ENCODE measurements at regions not wholly inside any gene's neighbourhood (a gene's known extent, or its start where the extent isn't known, plus 50 kb on each side); places are given as distances from the start of the nearest gene placed in this dataset.

DNA sequence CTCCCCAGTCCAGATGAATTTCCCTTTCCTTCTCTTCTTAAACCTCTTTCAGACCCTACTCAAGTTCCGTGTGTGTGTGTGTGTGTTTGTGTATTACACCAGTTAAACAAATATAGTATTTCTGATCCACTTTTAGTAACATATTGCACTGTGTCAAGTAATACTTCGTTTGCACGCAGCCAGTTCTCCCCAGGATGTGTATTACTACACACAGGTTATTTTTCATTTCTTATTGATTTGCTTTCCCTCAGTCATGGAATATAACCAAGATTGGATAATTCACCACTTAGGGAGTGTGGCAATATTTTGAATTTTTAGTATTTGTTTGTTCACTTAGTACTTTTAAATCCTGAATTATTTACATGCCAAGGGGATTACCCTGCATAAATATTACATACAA is 667.0 kb downstream of the NR2F2 start:
- Histone ChIP-seq H3K4me1 (ENCODE audit: low read length) (no peaks in the 10 kb centered on the region), H3K79me2 (ENCODE audit: low read length) (no peaks in the 10 kb centered on the region), H3K9me3 (ENCODE audit: low read length) (peaks cover 25% of the 10 kb centered on the region), H2AFZ (ENCODE audit: low read length) (no peak overlapping the region), H3K36me3 (ENCODE audit: insufficient read depth, low read length) (no peaks in the 10 kb centered on the region), H4K20me1 (ENCODE audit: insufficient read depth, low read depth, low read length) (no peaks in the 10 kb centered on the region), H3K27ac (ENCODE audit: low read length) (no peak overlapping the region), H3K9ac (ENCODE audit: low read length) (no peak overlapping the region), H3K4me3 (ENCODE audit: low read length) (no peak overlapping the region), H3K27me3 (ENCODE audit: low read length) (no peaks in the 10 kb centered on the region), H3K4me2 (ENCODE audit: low read depth, low read length, poor library complexity, severe bottlenecking) (no peak overlapping the region), H3K9me2 (replicated peaks; ENCODE audit: insufficient read depth, low read length) (no peaks in the 10 kb centered on the region)
- no peak for DNase-seq

DNA sequence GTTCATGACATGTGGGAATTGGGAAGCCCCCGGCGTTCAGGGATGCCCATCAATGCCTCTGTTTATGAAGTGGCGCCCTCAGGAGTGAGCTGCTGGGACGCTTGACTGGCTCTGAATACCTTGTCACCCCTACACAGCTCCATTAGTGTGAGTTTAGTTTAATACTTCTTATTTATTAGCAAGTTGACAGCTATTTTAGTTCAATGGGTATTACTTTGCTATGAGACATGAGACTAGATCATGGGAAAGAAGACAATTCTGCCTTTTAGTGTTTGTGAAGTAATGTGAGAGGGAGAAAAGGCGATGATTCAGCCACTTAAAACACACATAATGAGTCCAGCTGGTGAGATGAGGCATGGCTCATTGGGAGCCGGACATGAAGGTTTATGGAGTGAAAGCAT is 678.5 kb downstream of the NR2F2 start:
- Histone ChIP-seq H3K9me3 (ENCODE audit: low read length) (peaks cover 35% of the 10 kb centered on the region), H3K36me3 (ENCODE audit: insufficient read depth, low read length) (no peaks in the 10 kb centered on the region), H3K79me2 (ENCODE audit: low read length) (no peaks in the 10 kb centered on the region), H2AFZ (ENCODE audit: low read length) (no peak overlapping the region), H3K27ac (ENCODE audit: low read length) (no peak overlapping the region), H3K27me3 (ENCODE audit: low read length) (no peaks in the 10 kb centered on the region), H3K4me1 (ENCODE audit: low read length) (no peaks in the 10 kb centered on the region), H3K4me3 (ENCODE audit: low read length) (no peak overlapping the region), H3K9ac (ENCODE audit: low read length) (no peak overlapping the region), H4K20me1 (ENCODE audit: insufficient read depth, low read depth, low read length) (no peaks in the 10 kb centered on the region), H3K9me2 (replicated peaks; ENCODE audit: insufficient read depth, low read length) (no peaks in the 10 kb centered on the region), H3K4me2 (ENCODE audit: low read depth, low read length, poor library complexity, severe bottlenecking) (no peak overlapping the region)
- DNase-seq = no peak

DNA sequence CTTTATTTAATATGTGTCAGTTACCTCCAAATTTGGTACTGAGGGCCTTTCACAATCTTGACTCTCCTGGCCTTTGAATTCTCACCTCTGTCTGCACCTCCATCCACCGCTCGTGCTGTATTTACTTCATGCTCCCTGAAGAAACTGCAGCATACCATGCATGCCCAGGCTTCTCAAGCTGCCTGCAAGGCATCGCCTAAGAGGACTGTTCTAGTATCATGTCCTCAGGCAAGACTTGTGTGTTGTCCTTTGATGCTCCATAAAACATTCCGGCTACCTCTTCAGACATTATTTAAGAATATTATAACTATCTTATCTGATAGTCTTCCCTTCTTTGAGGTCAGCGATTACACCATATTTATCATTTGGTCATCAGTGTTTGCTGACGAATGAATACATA is 682.5 kb downstream of the NR2F2 start:
- no peaks in the 10 kb centered on the region for H3K27me3 ChIP-seq (ENCODE audit: low read length)
- no peaks in the 10 kb centered on the region for H3K36me3 ChIP-seq (ENCODE audit: insufficient read depth, low read length)
- peaks cover 52% of the 10 kb centered on the region for H3K9me3 ChIP-seq (ENCODE audit: low read length)
- no peaks in the 10 kb centered on the region for H3K79me2 ChIP-seq (ENCODE audit: low read length)
- no peak overlapping the region for H3K4me2 ChIP-seq (ENCODE audit: low read depth, low read length, poor library complexity, severe bottlenecking)
- H2AFZ ChIP-seq (ENCODE audit: low read length) = no peak overlapping the region
- H3K9ac ChIP-seq (ENCODE audit: low read length) = no peak overlapping the region
- H3K4me3 ChIP-seq (ENCODE audit: low read length) = no peak overlapping the region
- no peaks in the 10 kb centered on the region for H4K20me1 ChIP-seq (ENCODE audit: insufficient read depth, low read depth, low read length)
- H3K27ac ChIP-seq (ENCODE audit: low read length) = no peak overlapping the region
- no peak for DNase-seq
- H3K4me1 ChIP-seq (ENCODE audit: low read length) = no peaks in the 10 kb centered on the region
- H3K9me2 ChIP-seq (replicated peaks; ENCODE audit: insufficient read depth, low read length) = no peaks in the 10 kb centered on the region

DNA sequence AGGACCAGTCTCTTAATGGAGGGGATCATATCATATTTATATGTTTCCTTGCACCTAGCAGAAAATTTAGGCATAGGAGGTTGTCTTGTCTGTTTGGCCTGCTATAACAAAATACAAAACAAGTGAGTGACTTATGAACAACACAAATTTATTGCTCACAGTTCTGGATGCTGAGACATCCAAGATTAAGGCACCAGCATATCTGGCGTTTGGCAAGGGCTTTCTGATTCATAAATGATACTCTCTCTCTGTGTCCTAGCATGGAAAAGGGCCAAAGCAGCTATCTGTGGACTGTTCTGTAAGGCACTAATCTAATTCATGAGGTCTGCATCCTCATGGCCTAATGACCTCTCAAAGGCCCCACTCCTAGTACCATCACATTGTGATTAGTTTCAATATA is 683.0 kb downstream of the NR2F2 start:
- no peak overlapping the region for H3K4me2 ChIP-seq (ENCODE audit: low read depth, low read length, poor library complexity, severe bottlenecking)
- H3K9me2 ChIP-seq (replicated peaks; ENCODE audit: insufficient read depth, low read length) = no peaks in the 10 kb centered on the region
- no peak overlapping the region for H3K27ac ChIP-seq (ENCODE audit: low read length)
- H2AFZ ChIP-seq (ENCODE audit: low read length) = no peak overlapping the region
- no peak overlapping the region for H3K4me3 ChIP-seq (ENCODE audit: low read length)
- H3K9me3 ChIP-seq (ENCODE audit: low read length) = peaks cover 46% of the 10 kb centered on the region
- H4K20me1 ChIP-seq (ENCODE audit: insufficient read depth, low read depth, low read length) = no peaks in the 10 kb centered on the region
- H3K36me3 ChIP-seq (ENCODE audit: insufficient read depth, low read length) = no peaks in the 10 kb centered on the region
- H3K9ac ChIP-seq (ENCODE audit: low read length) = no peak overlapping the region
- no peaks in the 10 kb centered on the region for H3K4me1 ChIP-seq (ENCODE audit: low read length)
- H3K79me2 ChIP-seq (ENCODE audit: low read length) = no peaks in the 10 kb centered on the region
- DNase-seq = no peak
- H3K27me3 ChIP-seq (ENCODE audit: low read length) = no peaks in the 10 kb centered on the region

DNA sequence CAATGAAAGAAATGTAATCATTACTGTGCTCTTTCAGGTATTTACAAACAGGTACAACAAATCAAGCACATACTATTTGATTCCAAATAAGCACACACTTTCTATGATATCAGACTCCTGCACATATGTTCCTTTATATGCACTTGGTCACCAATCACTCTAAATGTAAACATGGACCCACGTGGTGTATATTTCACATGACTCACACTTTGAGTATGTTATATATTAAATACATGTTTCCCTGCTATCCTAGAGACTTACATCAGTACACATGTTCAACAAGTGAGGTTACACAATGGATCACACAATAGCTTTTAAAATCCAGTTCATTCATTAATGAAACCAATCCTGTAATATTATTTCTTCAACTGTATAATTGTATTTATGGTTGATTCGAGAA is 683.5 kb downstream of the NR2F2 start:
- Histone ChIP-seq H3K4me1 (ENCODE audit: low read length) (no peaks in the 10 kb centered on the region), H3K9me2 (replicated peaks; ENCODE audit: insufficient read depth, low read length) (no peaks in the 10 kb centered on the region), H3K27ac (ENCODE audit: low read length) (no peak overlapping the region), H3K27me3 (ENCODE audit: low read length) (no peaks in the 10 kb centered on the region), H3K4me2 (ENCODE audit: low read depth, low read length, poor library complexity, severe bottlenecking) (no peak overlapping the region), H3K36me3 (ENCODE audit: insufficient read depth, low read length) (no peaks in the 10 kb centered on the region), H3K9ac (ENCODE audit: low read length) (no peak overlapping the region), H4K20me1 (ENCODE audit: insufficient read depth, low read depth, low read length) (no peaks in the 10 kb centered on the region), H3K4me3 (ENCODE audit: low read length) (no peak overlapping the region), H2AFZ (ENCODE audit: low read length) (no peak overlapping the region), H3K9me3 (ENCODE audit: low read length) (peaks cover 49% of the 10 kb centered on the region), H3K79me2 (ENCODE audit: low read length) (no peaks in the 10 kb centered on the region)
- no peak for DNase-seq

DNA sequence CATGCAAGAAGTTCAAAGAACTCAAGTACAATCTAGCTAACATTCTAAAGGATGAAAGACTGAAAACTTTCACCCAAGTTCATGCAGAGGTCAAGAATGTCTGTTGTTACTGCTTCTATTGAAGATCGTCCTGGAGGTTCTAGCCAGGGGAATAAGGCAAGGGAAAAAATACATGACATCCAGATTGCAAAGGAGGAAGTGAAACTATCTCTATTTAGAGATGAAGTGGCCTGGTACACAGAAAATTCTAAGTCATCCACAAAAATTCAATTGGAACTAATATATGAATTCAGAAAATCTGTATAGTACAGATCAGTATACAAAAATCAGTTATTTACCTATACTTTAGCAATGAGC is 693.0 kb downstream of the NR2F2 start:
- no peaks in the 10 kb centered on the region for H3K9me2 ChIP-seq (replicated peaks; ENCODE audit: insufficient read depth, low read length)
- no peaks in the 10 kb centered on the region for H4K20me1 ChIP-seq (ENCODE audit: insufficient read depth, low read depth, low read length)
- H2AFZ ChIP-seq (ENCODE audit: low read length) = no peak overlapping the region
- no peak overlapping the region for H3K4me2 ChIP-seq (ENCODE audit: low read depth, low read length, poor library complexity, severe bottlenecking)
- no peaks in the 10 kb centered on the region for H3K36me3 ChIP-seq (ENCODE audit: insufficient read depth, low read length)
- no peak overlapping the region for H3K27ac ChIP-seq (ENCODE audit: low read length)
- no peaks in the 10 kb centered on the region for H3K4me1 ChIP-seq (ENCODE audit: low read length)
- H3K79me2 ChIP-seq (ENCODE audit: low read length) = no peaks in the 10 kb centered on the region
- H3K9me3 ChIP-seq (ENCODE audit: low read length) = peaks cover 44% of the 10 kb centered on the region
- no peak overlapping the region for H3K9ac ChIP-seq (ENCODE audit: low read length)
- H3K4me3 ChIP-seq (ENCODE audit: low read length) = no peak overlapping the region
- no peaks in the 10 kb centered on the region for H3K27me3 ChIP-seq (ENCODE audit: low read length)
- DNase-seq = no peak

DNA sequence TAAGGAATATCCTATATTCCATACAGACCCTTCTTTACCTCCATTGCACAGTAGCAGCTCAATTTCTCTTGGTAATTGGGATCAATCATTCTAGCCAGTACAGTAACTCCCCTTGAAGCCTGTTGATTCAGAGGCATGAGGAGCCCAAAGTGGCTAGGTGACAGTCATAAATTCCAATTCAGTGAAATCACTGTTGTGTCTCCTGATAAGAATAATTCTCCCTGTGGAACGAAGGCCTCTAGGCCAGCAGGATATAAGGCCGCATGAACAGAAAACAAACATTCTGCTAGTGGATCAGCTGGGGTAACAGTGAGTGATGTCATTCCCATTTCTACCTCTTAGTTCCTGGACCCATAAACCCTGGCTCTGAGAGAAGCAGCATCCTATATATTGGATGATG is 696.3 kb downstream of the NR2F2 start:
- DNase-seq = no peak
- peaks cover 33% of the 10 kb centered on the region for H3K9me3 ChIP-seq (ENCODE audit: low read length)

DNA sequence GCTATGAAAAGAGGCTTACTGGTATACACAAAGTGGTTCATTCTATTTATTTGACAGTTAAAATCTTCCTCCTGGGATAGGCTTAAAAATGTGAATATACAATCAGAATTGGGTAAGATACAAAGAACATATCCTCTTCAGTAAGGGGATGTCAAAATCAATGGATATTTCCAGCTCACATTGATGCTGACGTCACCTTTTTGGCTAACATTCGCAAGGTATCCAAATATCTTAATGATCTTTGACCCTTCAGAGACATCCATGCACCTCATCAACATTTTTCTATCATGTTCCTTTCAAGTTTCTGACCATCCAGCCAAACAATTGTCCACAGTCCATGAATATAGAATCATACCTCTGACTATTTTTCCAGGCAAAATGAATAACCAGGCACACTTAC is 697.3 kb downstream of the NR2F2 start:
- Histone ChIP-seq H3K9me2 (replicated peaks; ENCODE audit: insufficient read depth, low read length) (no peaks in the 10 kb centered on the region), H4K20me1 (ENCODE audit: insufficient read depth, low read depth, low read length) (no peaks in the 10 kb centered on the region), H2AFZ (ENCODE audit: low read length) (no peak overlapping the region), H3K4me2 (ENCODE audit: low read depth, low read length, poor library complexity, severe bottlenecking) (no peak overlapping the region), H3K4me1 (ENCODE audit: low read length) (no peaks in the 10 kb centered on the region), H3K9me3 (ENCODE audit: low read length) (peaks cover 30% of the 10 kb centered on the region), H3K36me3 (ENCODE audit: insufficient read depth, low read length) (no peaks in the 10 kb centered on the region), H3K27ac (ENCODE audit: low read length) (no peak overlapping the region), H3K9ac (ENCODE audit: low read length) (no peak overlapping the region), H3K4me3 (ENCODE audit: low read length) (no peak overlapping the region), H3K79me2 (ENCODE audit: low read length) (no peaks in the 10 kb centered on the region), H3K27me3 (ENCODE audit: low read length) (no peaks in the 10 kb centered on the region)
- no peak for DNase-seq

More for the DNA sequence above, 696.3 kb downstream of the NR2F2 start:
- no peaks in the 10 kb centered on the region for H3K27me3 ChIP-seq (ENCODE audit: low read length)
- no peaks in the 10 kb centered on the region for H3K36me3 ChIP-seq (ENCODE audit: insufficient read depth, low read length)
- H3K27ac ChIP-seq (ENCODE audit: low read length) = no peak overlapping the region
- no peak overlapping the region for H3K4me3 ChIP-seq (ENCODE audit: low read length)
- H3K79me2 ChIP-seq (ENCODE audit: low read length) = no peaks in the 10 kb centered on the region
- H3K4me1 ChIP-seq (ENCODE audit: low read length) = no peaks in the 10 kb centered on the region
- no peak overlapping the region for H2AFZ ChIP-seq (ENCODE audit: low read length)
- H4K20me1 ChIP-seq (ENCODE audit: insufficient read depth, low read depth, low read length) = no peaks in the 10 kb centered on the region
- no peak overlapping the region for H3K9ac ChIP-seq (ENCODE audit: low read length)
- H3K4me2 ChIP-seq (ENCODE audit: low read depth, low read length, poor library complexity, severe bottlenecking) = no peak overlapping the region
- H3K9me2 ChIP-seq (replicated peaks; ENCODE audit: insufficient read depth, low read length) = no peaks in the 10 kb centered on the region

DNA sequence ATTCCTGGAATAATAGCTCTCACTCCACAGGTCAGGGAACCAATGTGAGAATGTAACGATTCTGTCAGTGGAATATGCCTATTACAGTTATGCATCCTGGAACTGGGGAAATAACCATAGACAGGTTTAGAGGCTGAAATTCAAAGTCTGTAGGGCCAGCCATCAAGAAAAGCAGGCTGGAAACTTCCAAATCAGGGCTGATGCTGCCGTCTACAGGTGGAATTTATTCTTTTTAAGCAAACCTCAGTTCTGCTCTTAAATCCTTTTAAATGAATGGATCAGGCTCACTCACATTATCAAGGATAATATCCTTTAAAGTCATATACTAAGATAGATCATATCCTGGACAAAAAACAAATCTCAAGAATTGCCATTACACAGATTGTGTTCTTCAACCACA is 699.8 kb downstream of the NR2F2 start:
- peaks cover 41% of the 10 kb centered on the region for H3K9me3 ChIP-seq (ENCODE audit: low read length)
- H3K27ac ChIP-seq (ENCODE audit: low read length) = no peak overlapping the region
- no peak overlapping the region for H3K4me2 ChIP-seq (ENCODE audit: low read depth, low read length, poor library complexity, severe bottlenecking)
- no peaks in the 10 kb centered on the region for H3K27me3 ChIP-seq (ENCODE audit: low read length)
- H3K4me1 ChIP-seq (ENCODE audit: low read length) = no peaks in the 10 kb centered on the region
- H3K36me3 ChIP-seq (ENCODE audit: insufficient read depth, low read length) = no peaks in the 10 kb centered on the region
- H3K79me2 ChIP-seq (ENCODE audit: low read length) = no peaks in the 10 kb centered on the region
- H2AFZ ChIP-seq (ENCODE audit: low read length) = no peak overlapping the region
- no peaks in the 10 kb centered on the region for H3K9me2 ChIP-seq (replicated peaks; ENCODE audit: insufficient read depth, low read length)
- DNase-seq = no peak
- no peaks in the 10 kb centered on the region for H4K20me1 ChIP-seq (ENCODE audit: insufficient read depth, low read depth, low read length)
- H3K4me3 ChIP-seq (ENCODE audit: low read length) = no peak overlapping the region
- no peak overlapping the region for H3K9ac ChIP-seq (ENCODE audit: low read length)

Data from Karpas-422 (cell line).